ENCODE measurements at regions not wholly inside any gene's neighbourhood (a gene's known extent, or its start where the extent isn't known, plus 50 kb on each side); places are given as distances from the start of the nearest gene placed in this dataset.

- Histone ChIP-seq H3K79me2 (ENCODE audit: insufficient read depth, low read length) (no peaks in the 10 kb centered on the region), H3K9ac (ENCODE audit: low read length) (no peak overlapping the region), H3K4me1 (ENCODE audit: insufficient read depth, low read length, severe bottlenecking) (no peaks in the 10 kb centered on the region), H3F3A (ENCODE audit: insufficient read depth, low read length) (no peaks in the 10 kb centered on the region), H3K36me3 (ENCODE audit: insufficient read depth, low read length) (no peaks in the 10 kb centered on the region), H2AFZ (ENCODE audit: low read length) (no peak overlapping the region), H3K9me2 (ENCODE audit: low read depth, low read length) (no peaks in the 10 kb centered on the region), H3K27me3 (ENCODE audit: insufficient read depth, low read length) (no peaks in the 10 kb centered on the region), H3K4me3 (ENCODE audit: low read depth, low read length, poor library complexity, severe bottlenecking) (no peak overlapping the region), H3K9me3 (ENCODE audit: low read length) (no peaks in the 10 kb centered on the region), H3K4me2 (ENCODE audit: low read length) (no peak overlapping the region), H3K27ac (ENCODE audit: low read depth, low read length, poor library complexity, severe bottlenecking) (no peak overlapping the region), H4K20me1 (ENCODE audit: insufficient read depth, low read length) (no peaks in the 10 kb centered on the region)
- no peak for TF ChIP-seq CTCF (IDR thresholded peaks at IDR 0.05; ENCODE audit: low read length)
Observed at GRCh38 chr1:79325705-79326104, 319.2 kb upstream of the ADGRL4 start.

- Histone ChIP-seq H2AFZ (ENCODE audit: low read length) (no peak overlapping the region), H3K4me3 (ENCODE audit: low read depth, low read length, poor library complexity, severe bottlenecking) (no peak overlapping the region), H4K20me1 (ENCODE audit: insufficient read depth, low read length) (no peaks in the 10 kb centered on the region), H3K79me2 (ENCODE audit: insufficient read depth, low read length) (no peaks in the 10 kb centered on the region), H3K27ac (ENCODE audit: low read depth, low read length, poor library complexity, severe bottlenecking) (no peak overlapping the region), H3K27me3 (ENCODE audit: insufficient read depth, low read length) (no peaks in the 10 kb centered on the region), H3K9me2 (ENCODE audit: low read depth, low read length) (no peaks in the 10 kb centered on the region), H3K9me3 (ENCODE audit: low read length) (no peaks in the 10 kb centered on the region), H3K36me3 (ENCODE audit: insufficient read depth, low read length) (no peaks in the 10 kb centered on the region), H3K4me2 (ENCODE audit: low read length) (no peak overlapping the region), H3K9ac (ENCODE audit: low read length) (no peak overlapping the region), H3K4me1 (ENCODE audit: insufficient read depth, low read length, severe bottlenecking) (no peaks in the 10 kb centered on the region), H3F3A (ENCODE audit: insufficient read depth, low read length) (no peaks in the 10 kb centered on the region)
- TF ChIP-seq CTCF (IDR thresholded peaks at IDR 0.05; ENCODE audit: low read length), result no peak
- TF ChIP-seq EZH2 (IDR thresholded peaks at IDR 0.05; ENCODE audit: borderline replicate concordance, low read length), result no peak
Observed at GRCh38 chr1:79325126-79325525, 318.6 kb upstream of the ADGRL4 start.

- H3K4me2 ChIP-seq (ENCODE audit: low read length), result no peak overlapping the region
Observed at GRCh38 chr1:79323239-79324025, 316.9 kb upstream of the ADGRL4 start.

More at GRCh38 chr1:79323239-79324025, 316.9 kb upstream of the ADGRL4 start:
- TF ChIP-seq CTCF (IDR thresholded peaks at IDR 0.05; ENCODE audit: low read length) (no peak), EZH2 (IDR thresholded peaks at IDR 0.05; ENCODE audit: borderline replicate concordance, low read length) (no peak)
- Histone ChIP-seq H3K9me2 (ENCODE audit: low read depth, low read length) (no peaks in the 10 kb centered on the region), H2AFZ (ENCODE audit: low read length) (no peak overlapping the region), H3K4me1 (ENCODE audit: insufficient read depth, low read length, severe bottlenecking) (no peaks in the 10 kb centered on the region), H3K4me3 (ENCODE audit: low read depth, low read length, poor library complexity, severe bottlenecking) (no peak overlapping the region), H3K9me3 (ENCODE audit: low read length) (no peaks in the 10 kb centered on the region), H3K27me3 (ENCODE audit: insufficient read depth, low read length) (no peaks in the 10 kb centered on the region), H4K20me1 (ENCODE audit: insufficient read depth, low read length) (no peaks in the 10 kb centered on the region), H3F3A (ENCODE audit: insufficient read depth, low read length) (no peaks in the 10 kb centered on the region), H3K79me2 (ENCODE audit: insufficient read depth, low read length) (no peaks in the 10 kb centered on the region), H3K36me3 (ENCODE audit: insufficient read depth, low read length) (no peaks in the 10 kb centered on the region), H3K27ac (ENCODE audit: low read depth, low read length, poor library complexity, severe bottlenecking) (no peak overlapping the region), H3K9ac (ENCODE audit: low read length) (no peak overlapping the region)
